ENCODE measurements at regions not wholly inside any gene's neighbourhood (a gene's known extent, or its start where the extent isn't known, plus 50 kb on each side); places are given as distances from the start of the nearest gene placed in this dataset.
"Not testable (repeated sequence)": the region's sequence is repeated elsewhere in the genome, so short reads cannot be mapped to it uniquely, and the experiment has no call there.

DNA sequence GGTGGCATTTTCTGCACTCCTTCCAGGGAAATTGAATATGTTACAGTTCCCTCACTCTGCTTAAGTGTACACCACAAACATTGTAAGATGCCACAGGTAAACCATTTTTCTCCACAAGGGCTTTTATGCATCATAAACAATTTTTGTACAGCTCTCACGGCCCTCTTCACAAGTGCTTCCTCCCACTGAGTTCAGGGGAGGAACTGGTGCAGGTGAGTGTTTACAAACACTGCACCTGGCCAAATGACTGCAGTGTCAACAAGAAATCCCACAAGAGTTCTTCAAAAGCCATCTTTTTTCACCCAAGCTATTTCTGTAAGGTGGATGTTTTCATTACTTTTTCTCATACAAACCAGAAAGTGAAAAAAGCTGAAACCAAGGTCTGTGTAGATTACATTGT, 973.2 kb downstream of the AACS start:
- DNase-seq, result peak; percentile 14

DNA sequence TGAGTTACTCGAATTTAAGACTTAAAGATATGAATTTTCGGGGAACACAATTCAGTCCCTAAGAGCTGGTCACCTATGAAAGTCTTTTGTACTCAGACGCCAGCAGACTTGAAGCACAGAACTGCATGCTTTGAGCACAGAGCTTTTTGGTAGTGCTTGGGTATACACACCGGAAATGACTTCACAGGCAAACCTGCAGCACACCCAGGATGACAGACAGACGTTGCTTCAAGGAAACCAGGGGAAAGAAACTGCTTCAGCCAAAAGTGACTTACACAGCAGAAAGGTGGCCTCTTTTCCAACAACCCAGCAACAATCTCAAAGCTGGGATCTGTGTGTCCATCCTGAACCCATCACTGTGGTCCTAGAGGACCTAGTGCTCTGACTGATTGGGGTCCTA, 975.1 kb downstream of the AACS start:
- DNase-seq, result no peak

DNA sequence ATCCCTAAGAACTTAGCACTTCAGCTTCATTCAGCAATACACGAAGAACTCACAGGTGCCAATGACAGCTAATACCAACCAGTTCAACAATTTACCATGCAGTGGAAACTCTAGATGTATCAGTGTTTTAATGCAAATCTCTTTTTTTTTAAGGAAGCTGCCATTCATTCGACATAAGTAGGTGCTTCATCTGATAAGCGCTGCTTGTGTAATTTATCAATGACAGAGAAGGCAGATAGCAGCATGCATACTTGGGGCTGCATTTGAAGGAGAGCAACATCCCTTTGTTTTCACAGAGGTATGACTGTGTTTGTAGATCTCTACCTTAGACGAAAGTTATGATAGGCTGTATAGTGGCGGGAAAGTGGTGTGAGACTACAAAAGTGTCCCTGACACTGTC, 977.1 kb downstream of the AACS start:
- no peak for DNase-seq

DNA sequence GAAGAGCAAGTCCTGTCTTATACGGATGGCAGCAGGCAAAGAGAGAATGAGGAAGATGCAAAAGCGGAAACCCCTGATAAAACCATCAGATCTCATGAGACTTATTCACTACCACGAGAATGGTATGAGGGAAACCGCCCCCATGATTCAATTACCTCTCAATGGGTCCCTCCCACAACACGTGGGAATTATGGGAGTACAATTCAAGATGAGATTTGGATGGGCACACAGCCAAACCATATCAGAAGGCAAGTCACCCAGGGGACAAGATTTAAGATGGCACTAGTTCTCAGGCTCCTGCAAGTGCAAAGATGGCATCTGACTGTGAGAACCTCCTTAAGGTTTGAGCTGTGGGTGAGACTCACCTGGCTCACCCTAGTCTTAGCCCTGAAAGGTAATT, 984.3 kb downstream of the AACS start:
- DNase-seq, result not testable (repeated sequence)

DNA sequence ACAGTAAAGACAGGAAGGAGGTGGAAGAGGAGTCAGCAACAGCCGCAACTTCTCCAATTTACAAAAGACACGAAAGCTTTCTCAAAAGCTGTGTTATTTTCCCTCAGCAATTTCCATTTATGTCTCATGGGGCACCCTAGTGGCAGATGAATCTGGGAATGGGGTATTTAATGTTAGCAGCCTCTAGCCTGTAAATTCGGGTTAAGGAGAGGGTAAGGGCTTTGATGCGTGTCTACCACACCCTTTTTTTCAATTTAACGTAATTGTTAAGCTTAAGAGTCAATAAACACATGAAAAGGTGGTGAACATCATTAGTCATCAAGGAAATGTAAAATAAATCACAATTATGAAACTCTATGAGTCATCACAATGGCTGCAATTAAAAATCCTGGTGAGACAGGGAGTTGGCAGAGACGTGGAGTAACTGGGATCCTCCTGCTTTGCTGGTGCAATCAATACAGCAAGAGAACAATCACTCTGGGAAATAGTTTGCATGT, 986.4 kb downstream of the AACS start:
- DNase-seq, result peak; percentile 69

DNA sequence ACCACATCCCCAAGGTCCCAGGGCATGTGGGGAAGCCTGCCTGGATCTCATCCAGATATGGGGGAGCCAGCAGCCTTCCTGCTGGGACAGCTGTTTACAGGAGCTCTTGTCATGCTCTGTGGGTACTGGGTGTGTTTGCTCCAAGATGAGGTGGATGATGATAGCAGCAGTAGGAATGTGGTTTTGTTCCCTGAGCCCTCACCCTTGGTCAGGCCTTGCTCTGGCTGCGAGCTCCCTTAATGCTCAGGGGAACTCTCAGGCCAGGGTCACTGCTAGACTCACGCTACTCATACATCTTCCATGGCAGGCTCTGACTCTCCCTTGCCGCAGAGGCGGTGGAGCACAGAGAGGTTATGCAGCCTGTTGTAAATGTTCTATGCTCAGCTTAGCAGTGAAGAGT, 990.3 kb downstream of the AACS start:
- no peak for DNase-seq

DNA sequence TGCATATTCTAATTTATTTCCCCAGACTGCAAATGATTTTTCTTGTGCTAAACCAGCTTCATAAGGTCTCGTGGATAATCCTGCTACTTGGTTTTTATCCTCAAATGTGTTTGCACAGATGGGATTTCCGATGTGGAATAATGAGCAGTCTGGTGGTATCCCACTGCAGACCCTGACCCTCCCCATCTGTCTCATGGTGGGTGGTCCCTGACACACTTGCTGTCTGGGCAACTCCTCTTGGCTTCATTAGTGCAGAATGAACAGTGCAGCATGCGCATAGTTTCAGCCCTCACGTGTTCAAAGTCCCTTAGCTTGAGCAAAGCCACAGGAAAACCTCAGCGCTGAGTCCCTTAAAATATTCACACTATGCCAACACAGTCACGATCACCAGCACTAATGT, 996.5 kb downstream of the AACS start:
- DNase-seq, result no peak

DNA sequence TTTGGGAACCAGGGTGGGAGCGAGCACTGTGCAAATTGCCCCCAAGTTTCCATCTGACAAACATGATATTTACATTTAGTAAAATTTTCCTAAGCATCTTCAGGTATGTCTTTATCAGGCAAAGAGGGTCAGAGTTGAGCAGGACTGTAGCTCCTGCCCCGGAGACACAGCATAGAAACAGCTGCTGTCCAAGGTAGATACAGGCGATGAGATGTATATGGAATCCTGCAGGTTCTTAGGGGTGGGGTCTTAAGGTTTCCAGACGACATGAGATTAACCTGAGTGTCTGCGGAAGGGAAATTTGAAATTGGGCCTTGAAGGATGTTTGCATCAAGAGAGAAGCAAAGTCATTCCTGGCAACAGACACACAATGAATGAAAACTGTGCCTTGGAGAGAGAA, 998.8 kb downstream of the AACS start:
- no peak for DNase-seq

DNA sequence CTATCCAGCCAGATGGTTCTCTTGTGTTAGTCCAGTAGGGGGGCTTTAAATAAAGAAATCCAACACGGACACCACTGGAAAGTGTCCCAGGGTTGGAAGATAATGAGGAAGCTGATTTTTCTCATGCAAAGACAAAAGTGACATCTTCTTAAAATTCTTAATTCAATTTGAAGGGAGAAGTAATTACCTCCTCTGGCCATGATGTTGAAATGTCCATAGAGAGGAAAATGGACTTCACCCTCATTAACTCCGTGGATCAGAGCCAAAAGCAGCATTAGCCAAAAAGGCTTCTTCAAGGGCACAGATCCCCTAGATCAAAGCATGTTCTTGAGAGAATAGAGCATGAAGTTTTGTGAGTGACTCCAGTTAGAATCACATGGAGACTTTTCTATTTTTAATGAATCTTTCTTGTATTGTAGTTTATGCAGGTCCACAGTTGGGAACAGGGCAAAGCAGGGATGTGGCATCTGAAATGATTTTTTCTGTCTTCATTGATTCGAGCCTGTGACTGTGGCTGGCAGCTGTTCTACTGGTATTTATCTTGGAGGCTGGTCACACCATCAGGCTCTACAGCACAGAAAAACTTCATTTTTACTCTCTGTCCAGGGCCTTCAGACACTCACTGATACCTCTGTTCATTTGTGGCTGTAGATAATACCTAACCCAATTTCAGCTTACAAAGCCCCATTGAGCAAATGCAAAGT, 1002.5 kb downstream of the AACS start:
- no peak for DNase-seq

DNA sequence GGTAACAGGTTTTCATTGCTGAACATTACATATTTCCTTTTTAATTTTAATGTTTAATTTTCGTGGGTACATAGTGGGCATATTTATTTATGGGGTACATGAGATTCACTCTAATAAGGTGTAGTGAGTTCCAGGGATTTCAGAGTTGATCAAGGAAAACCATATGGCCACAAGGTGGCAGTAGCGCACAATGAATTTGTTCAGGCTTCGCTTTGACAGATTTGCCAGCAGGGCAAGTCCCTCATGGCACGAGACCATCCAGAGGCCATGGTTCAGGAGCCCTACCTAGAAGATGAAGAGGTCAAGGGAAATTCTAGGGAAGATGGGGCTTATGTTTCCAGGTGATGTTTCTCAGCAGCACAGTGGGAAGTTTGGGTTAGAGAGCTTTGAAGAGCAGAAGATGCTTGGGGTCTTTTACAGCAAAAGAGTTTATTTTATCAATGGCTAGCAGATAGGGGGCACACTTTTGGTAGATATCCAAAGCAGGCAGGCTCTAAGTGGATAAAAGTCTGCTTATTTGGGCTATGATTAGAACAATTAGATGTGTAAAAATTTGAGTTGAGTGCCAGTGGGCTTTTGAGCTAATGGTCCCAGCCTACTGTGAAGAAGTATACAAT, 1004.4 kb downstream of the AACS start:
- peak; percentile 62 for DNase-seq

DNA sequence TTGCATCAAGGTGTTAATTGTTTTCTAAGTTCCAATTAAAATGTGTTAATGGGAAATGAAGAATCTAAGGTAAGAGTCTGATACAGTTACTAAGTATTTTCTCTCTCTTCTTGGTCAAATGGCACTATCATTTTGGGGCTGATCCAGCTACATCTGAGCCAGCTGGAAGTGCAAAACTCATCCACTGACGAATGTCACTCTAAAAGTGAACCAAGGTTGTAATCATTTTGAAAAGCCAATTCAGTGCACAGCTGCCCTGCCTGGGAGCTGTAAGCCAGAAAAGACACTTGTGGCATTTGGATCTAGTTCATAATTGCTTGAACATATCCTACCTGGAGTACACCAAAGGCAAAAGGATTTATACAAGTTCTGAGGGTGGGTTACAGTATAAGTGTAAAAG, 1011.3 kb downstream of the AACS start:
- no peak for DNase-seq

DNA sequence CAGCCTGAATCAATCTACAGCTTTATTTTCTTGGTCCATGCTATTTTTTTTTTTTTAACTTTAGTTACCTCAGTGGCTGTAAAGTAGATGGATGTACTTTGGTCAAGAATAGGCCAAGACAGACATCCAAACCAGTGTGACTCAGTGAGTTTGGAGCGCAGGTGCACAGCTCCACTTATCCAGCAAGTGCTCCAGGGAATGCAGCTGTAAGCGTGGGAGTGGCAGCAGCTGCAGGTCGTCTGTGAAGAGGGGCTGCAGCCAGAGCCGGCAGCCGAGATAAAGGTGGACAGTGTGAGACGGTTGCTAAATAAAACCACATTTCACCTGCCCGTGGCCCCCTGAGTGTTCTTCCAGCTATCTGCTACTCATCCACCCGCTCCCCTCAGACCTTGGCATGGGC, 1018.7 kb downstream of the AACS start:
- DNase-seq, result no peak

DNA sequence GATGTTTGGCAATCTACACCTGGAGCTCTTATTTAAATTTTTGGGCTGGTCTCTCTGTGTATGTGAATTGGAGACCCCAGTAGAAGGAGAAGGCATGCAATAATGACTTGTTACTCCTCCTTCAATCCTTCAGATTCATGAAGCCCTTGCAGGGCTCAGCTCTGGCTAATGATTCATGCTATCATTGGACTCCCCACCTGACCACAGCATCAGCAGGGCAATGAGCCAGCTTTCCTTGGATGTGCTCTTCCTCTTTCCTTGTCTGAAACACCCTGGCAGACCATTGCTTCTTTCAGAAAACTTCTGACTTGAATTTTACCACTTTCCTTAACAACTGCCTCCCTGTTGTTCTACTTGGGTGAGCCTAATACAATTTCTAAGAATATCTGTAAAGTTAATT, 1019.2 kb downstream of the AACS start:
- DNase-seq, result no peak

DNA sequence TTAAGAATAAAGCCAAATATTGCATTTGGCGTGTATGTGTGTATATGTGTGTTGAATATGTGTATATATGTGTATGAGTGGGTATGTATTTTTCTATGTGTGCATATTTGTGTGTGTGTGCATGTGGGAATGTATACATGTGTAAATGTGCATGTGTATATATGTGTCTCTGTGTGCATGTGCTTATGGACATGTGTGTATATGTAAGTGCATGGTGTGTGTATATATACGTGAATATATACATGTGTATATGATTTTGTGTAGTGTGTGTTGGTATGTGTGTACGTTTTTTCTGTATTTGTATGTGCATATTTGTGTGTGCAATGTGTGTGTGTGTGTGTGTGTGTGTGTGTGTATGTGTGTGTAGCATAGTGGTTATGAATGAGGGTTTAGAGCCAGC, 1021.0 kb downstream of the AACS start:
- DNase-seq, result no peak

DNA sequence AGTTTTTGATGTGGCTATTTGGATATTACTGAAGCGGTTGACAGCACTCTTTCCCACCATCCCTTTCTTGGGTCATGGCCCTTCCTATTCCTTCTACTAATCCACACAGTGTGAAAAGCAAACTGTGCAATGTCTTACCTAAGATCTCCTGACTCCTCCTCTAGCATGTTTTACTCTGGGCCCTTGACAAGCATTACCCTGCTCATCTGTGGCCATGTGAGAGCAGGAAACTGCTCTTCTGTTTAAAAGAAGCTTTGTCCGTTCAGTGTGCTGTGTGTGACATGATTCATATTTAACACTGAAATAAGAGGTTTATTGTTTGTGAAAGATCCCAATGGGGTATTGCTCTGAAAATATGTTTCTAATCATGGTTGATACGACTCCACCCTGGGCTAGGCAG, 1022.5 kb downstream of the AACS start:
- DNase-seq, result no peak

DNA sequence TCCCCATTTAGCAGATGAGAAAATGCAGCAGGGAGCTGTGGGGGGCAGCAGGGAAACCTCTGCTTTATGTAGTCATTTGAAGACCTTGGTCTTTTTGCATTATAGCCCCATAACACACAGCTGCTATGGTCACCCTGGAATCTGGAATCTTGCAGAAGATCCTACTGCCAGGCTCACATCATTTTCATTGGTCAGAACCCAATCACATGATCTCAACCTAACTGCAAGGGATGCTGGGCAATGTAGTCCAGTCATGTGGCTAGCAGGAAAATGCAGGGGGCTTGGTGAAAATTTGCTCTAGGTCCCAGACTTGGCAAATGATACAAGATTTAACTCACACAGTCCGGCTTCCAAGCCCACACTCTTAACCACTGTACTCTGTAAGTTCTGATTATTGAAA, 1028.7 kb downstream of the AACS start:
- no peak for DNase-seq

DNA sequence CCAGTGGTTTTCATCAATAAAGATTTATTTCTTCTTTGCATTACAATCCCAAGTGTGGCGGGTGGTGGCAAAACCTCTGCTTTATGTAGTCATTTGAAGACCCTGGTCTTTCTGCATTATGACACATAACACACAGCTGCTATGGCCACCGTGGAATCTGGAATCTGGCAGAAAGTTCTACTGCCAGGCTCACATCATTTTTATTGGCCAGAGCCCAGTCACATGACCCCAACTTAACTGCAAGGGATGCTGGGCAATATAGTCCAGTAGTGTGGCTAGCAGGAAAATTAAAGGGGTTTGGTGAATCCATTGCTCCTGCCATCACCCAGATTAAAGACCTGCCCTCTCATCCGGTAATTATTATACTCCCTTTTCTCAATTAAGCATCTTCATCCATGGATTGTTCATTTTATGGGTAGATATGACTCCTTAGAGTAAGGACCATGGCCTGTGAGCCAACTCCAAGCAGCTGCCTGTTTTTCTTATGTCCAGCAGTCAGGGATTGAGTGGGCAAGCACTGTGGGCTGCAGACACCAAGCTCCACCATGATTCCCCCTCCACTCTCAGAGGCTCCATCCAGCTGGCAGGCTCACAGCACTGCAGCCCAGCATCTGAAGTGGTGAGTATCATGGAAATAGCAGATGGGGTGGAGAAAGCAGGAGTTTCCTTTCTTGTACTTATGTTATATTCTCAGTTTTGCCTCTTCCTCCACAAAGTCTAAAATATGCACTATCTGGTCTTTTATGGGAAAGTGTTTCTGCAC, 1030.7 kb downstream of the AACS start:
- no peak for DNase-seq

DNA sequence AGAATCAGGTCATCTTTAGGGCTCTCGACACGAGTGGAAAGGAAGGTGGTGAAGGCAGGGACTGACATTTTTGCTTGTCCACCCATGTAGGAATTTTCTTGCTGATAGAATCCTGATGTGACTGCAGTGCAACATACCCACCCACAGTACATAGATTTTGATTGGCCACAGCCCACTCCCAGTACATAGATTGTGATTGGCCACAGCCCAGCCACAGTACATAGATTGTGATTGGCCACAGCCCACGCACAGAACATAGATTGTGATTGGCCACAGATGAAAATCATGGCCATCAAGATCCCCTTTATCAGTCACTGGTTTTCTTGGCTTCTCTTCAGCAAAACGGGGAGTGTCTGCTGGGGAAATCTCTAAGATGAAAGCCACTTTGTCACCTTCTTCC, 1041.5 kb downstream of the AACS start:
- DNase-seq, result no peak

DNA sequence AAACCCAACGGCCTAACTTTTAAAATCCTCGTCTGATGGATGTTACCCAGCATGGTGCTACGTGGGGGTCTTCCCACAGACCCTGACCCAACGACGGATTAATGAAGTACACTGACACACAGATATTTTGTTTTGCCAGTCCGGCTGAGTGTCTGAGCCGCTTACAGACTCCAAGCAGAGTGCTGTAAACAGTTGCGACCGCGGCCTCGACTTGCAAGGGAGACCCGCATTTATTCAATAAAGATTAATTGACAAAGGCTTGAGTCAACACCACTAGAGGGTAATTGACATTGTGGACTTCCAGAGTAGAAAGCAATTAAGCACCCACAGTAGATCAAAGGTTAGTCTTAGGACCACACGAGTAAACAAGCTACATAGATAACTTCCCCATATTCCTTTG, 1042.4 kb downstream of the AACS start:
- no peak for DNase-seq

DNA sequence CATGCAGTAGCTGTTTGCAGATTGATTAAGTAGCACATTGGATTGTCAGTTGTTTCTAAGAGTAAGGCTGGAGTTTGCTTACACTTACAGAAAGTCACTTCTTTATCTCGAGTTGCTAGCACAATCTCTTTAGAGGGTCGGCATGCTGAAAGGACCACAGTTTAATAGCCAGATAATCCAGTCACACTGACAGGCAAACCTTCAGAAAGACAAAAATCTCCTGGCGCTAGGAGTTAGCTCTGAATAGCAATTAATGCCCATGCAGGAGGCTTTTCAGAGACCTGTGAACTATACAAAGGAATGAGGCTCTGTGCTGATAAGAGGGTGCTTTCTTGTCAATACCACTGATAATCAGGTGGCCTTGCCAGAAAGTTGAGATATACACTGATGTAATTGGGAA, 1043.0 kb downstream of the AACS start:
- no peak for DNase-seq

DNA sequence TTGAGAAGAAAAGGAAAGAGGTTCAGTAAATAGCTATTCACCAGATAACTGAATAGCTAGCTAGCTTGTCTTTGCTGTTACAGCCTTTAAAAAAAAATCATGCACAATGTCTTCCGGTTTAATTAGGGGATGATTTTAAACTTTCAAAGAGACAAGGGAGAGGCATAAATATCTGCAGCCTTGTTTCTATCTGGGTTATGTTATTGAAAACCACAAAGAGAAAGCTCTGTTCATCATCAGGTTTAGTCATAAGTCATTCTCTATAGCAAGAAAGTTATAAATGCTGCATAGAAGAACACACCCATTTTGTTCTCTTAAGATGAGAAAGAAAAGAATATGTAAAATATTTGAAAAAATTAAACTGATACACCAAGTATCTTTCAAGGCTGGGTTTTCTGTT, 1046.9 kb downstream of the AACS start:
- no peak for DNase-seq

DNA sequence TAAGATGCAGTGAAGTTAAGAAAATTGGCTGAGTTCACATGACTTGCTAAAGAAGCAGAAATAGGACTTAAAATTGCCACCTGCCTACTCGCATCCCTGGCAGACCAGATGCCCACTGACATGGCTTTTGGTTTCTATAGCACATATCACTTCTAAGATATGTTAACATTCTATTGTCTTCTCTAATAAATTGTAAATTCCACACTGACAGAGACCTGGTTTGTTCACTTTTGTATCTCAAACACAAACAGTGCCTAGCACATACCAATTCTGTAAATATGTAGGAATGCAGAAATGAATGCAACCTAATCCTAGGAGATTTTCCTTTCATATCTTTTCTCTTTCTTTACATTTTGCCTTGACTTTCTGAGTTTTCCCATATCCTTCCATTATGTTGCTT, 1047.6 kb downstream of the AACS start:
- DNase-seq, result no peak

DNA sequence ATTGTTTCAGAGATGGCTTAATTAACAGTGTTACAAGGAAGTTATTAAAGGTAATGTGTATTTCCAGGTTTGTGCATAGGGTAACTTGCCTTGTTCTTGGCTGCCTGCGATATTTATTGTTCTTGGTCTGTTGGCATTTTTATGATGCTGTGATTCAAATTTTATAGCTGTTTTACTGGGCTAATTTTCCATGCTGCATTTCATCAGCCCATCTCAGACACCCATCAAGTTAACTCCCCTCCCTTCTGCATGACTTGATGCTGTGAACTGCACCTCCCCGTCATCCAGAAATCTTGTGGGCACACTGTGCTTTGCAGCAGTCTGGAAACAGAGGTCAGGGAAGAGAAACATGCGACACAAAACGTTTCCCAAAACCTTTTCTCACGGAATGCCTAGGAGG, 1049.2 kb downstream of the AACS start:
- no peak for DNase-seq

DNA sequence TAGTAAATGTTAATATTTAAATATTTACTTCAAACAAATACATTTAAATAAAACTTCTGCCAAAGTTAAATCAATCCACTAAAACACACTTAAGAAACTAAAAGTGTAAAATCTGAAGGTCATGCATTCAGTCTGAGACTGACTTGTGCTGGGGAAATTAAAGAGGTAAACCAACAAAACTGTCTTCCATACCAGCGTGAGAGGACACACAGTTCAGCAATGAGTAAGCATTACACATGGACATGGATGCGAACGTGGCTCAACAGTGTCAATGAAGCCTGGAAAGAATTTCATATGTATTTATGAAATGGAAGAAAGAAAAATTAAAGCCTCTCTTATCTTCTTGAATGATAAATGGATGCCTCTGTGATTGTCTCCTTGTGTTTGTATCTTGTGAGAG, 1052.3 kb downstream of the AACS start:
- DNase-seq, result no peak

Data from NCI-H1105 (cell line).